Hematopoietic multipotent progenitor cell treated with erythropoietin and hydrocortisone succinate and interleukin-3 and kit ligand, for 8 days (in vitro differentiated cells): ENCODE measurements at regions not wholly inside any gene's neighbourhood (a gene's known extent, or its start where the extent isn't known, plus 50 kb on each side); places are given as distances from the start of the nearest gene placed in this dataset.
A peak's percentile ranks its signal among the peaks of the same experiment; 100 is the strongest.
"Not testable (repeated sequence)": the region's sequence is repeated elsewhere in the genome, so short reads cannot be mapped to it uniquely, and the experiment has no call there.

Experiments used
- DNase-seq: peaks from one replicate; pipeline ENCODE4 v3.0.0-alpha.2; 2015

DNA sequence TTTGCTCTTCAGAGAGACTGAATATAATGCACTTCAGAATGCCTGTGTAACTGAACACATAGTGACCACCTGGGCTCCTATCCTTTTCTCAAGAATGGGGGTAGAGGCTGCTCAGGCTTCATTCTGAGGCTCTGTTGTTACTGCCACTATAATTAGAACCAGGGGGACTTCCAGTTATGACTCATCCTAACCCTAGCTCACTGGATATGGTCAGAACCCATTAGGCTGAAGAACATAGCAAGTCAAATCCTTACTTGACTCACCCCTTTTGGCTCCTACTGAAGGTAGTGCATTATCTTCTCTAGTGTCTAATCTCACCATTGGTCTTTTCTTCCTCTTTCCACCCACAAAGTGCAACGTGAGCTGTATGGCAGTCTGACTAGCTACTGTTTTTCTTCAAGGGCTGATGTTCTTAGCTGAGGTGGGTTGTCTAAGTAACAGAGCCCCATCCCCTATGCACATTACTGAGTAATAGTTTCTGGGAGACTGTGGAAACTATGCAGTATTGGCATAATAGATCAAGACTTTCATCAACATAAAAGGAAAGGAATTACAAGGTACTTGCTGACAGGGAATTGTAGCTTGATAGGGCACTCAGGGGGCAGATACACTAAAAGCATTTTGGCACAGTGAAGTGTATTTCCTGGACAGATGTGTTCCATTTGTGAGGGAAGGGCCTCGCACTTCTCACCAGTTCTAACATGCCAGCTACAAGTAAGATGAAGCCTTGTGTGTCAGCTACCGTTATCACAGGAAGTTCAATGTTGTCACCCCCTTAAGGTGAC lies 431.0 kb upstream of the MEF2C start:
- DNase-seq, result peak; percentile 43

DNA sequence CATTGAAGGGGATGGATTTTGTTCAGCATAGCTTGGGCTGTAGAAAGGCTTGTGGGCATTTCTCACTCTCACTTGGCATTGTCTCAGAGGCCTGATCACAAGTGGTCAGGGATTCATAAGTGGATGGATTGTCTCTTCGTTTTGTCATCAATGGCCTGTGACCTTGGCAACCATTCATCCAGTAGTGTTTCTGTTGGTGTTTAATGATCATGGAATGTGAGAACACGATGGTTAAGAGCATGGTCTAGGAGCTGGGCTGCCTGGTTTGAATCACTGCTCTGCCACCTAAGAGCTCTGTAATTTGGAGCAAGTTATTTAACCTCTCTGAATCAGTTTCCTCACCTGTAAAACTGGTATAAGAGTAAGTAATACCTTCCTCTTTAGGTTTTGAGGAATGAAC lies 430.1 kb upstream of the MEF2C start:
- DNase-seq, result no peak

DNA sequence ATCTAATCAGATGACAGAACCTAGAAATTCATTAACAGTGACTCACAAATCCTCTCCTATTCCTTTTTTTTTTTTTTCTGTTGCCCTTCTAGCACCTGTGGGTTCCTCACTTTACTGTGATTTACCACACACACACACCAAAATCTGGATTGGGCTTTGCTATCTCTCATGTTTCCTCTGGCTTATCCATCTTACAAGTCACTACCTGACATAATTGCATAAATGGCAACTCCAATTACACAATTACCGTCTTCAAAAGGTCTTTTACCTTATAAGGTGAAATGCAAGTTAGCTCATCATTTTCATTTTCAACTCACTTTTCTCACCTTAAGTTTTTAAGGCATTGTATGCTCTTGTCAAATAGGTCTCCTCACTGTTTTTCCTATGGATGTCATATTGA lies 426.3 kb upstream of the MEF2C start:
- DNase-seq, result no peak

DNA sequence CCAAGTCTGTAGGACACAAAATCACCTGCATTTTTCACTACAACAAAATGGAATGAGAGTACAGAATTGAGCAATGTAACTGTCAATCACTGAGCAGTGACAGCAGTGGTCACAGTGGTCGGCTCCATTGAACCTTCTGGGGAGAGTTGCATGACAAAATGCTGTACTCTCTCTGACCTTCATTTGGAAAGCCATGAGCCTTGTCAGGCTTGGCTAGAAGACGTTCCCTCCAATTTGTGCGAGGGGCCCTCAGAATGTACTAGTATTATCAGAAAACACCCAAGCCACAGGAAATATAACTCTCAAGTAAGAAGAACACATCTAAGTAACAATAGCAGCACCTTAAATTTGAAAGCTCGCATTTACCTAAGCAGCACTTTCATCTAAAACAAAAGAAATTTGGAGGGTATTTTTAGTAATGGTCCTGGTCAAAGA lies 425.6 kb upstream of the MEF2C start:
- DNase-seq, result no peak

DNA sequence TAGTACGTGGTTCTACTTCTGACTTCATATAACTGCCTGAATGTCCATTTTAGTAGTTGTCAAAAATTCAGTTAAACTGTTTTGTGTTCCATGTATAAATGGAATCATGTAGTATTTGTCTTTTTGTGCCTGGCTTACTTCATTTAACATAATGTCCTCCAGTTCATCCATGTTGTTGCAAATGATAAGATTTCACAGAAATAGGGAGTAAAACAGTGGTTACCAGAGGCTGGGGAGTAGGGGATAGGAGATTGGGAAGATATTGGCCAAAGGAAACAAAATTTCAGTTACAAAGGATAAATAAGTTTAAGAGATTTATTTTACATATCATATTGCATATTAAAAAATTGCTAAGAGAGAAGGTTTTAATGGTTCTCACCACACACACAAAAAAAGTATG lies 425.0 kb upstream of the MEF2C start:
- DNase-seq, result no peak

DNA sequence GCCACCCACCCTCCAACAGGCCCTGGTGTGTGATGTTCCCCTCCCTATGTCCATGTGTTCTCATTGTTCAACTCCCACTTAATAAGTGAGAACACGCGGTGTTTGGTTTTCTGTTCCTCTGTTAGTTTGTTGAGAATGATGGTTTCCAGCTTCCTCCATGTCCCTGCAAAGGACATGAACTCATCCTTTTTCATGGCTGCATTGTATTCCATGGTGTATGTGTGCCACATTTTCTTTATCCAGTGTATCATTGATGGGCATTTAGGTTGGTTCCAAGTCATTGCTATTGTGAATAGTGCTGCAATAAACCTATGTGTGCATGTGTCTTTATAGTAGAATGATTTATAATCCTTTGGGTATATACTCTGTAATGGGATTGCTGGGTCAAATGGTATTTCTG lies 424.2 kb upstream of the MEF2C start:
- DNase-seq, result not testable (repeated sequence)

DNA sequence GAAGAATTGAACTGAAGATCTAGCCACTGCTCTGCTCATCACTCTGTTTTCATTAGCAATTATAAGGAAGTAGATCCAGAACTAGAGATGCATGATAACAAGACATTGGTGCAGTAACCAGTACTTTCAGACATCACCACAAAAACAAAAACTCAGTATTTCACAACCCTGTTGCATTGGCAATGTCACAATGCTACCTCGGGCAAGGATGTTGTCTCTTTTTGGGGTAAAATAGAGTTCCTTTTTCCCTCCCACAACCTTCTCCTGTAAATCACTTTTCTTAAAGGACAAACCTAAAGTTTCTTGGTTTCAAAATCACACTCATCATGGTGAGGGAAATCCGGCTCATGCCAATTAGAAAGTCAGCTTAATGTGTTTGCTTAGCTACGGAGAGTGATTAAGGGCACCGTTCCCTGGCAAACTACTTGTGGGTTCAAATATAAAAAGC lies 420.1 kb upstream of the MEF2C start:
- no peak for DNase-seq

DNA sequence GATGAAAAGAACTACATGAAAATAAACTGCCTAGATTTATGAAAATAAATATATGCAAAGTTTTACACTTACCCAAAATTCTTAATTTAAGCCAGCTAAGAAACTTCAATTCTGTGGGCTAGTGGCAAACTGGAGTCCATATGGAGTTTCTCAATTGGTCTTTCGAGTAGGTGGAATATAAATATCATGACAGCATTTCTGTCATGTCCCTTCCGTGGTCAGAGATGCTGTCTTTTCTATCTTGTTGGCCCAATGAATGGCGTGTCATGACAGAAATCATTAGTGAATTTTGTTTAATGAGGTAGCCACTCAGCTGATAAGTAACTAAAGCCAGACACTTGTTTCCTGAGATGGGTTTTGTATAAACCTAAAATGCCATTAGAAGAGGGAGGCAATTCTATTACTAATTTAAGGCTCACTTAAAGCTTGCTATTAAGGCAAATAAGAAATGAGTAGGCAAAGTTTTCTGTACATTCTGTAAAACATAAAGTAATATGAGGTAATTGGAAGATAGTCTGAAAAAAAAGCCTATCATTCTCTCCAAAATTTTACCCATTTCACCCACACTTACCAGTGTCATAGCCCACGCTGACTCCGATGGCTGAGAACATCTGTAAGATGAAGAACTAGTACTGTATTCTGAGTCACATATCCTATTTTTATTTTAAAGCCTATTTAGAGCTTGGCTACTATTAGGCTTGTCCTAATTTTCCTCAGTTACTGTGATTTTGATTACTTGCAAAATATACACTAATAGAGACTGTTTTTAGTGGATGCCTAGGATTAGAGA lies 419.3 kb upstream of the MEF2C start:
- no peak for DNase-seq

DNA sequence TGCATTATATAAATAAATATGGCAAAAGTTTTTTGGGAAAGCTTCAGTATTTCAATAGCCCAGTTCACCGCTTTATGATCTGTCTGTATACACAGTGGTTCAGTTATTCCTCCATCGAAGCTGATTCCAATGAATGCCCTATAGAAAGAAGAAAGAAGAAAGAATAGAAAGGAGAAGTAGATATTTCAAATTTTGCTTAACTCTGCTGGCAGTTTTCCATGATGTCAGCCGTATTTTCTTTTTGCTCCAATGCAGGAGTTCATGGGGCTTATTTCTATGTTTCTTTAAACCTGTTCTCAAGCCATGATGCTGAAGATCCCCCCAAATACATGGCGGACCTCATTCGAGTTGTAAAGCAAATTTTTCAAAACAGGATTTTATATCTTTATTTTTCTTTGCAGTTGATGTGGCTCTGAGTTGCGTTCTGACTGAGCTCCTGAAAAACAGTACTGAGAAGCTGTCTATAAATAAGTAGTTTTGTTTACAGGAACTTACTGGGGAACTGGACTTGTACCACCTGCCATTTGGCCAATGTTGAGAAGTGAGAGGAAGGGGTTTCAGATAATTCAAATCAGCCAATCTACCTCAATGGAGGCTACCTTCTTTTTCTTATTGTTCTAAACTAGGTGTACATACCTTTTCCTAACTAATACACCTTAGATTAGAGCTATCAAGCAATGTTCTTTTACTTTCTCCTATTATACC lies 418.5 kb upstream of the MEF2C start:
- DNase-seq, result no peak

DNA sequence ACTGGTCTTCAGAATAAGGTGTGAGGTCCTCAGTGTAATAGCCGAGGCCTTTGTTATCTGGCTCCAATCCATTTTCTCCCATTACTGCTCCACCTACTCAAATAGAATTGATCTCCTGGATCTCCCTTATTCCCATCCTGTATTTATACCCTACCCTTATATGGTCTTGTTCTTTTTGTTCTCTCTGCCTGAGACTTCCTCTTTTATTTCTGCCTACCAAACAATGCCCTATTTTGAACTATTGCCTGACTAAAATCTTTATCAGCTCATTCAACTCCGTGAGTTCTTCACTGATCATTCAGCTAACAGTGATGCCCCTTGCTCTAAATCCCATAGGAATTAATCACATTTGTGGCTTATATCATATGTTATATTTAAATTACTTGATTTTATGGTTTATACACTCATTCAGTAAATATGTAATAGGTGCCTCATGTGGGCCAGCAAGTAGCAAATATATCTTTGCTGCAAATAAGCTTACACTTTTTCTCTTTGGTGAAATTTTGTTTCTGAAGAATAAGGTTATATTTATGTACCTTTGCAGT lies 417.5 kb upstream of the MEF2C start:
- DNase-seq, result no peak

DNA sequence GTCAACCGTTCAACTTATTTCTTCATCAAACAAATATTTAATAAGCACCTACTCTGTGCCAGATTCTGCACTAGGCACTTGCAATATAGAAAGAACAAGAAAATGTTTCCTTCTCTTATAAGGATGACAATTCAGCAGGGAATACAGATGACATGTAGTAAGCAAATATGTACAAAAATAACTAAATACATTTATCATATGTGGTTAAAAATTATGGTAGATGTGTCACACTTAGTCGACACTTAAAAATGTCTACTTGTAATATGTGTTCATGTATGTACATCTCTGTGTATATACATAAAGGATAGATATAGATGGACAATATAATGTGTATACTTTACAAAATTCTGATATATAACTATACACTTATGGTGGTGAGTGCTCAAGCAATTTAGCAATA lies 417.0 kb upstream of the MEF2C start:
- DNase-seq, result no peak

DNA sequence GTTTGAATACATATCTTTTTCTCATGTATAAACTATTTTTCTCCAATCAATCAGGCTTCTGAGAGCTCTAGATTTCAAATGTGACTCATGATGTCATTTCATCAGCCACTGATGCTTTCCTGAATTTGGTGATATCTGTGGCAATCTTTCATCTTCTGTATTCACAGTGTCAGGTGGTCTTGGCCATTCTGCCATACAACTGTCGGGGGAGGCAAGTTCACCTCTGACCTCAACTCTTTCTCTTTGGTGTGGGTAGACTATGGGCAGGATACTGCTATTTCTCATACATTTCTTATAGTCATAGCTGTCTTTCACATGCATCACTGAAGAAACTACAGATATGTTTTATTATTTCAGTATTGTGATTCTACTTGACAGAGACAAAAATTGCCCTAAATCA lies 414.1 kb upstream of the MEF2C start:
- no peak for DNase-seq

DNA sequence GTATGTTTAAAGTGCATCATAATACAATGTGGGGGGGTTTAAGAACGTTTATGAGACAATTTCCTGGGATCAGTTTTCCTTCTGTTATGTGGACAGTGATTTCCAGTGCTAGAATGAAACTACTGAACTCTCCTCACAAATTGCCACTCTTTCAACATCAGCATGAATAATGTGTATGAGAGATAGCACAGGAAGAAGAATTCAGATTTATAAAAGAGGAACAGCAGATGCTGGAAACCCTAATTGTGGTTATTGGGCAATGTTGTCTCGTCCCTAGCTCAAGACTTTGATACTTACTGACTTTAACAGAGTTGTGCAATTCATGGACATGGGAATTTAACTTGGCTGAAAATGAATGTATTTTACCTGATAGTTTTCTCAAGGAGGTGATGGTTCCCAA lies 410.8 kb upstream of the MEF2C start:
- DNase-seq, result no peak

DNA sequence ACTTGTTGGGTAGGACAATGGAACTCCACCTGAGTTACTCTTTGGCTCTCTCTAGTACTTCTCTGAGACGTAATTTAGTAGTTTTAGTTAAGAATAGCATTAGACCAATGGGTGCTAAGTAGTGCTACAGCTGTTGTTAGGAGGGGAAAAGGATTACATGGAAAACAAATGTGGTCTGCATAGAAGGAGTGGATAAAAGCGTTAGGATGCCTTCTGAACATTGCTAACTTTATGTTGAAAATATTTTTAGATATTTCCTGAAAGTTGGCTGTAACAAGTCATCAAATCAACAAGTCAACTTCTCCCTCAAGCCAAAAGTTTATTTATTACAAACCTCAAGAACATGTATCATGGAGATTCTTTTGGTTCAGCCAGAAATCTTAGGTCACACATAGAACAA lies 409.5 kb upstream of the MEF2C start:
- no peak for DNase-seq

DNA sequence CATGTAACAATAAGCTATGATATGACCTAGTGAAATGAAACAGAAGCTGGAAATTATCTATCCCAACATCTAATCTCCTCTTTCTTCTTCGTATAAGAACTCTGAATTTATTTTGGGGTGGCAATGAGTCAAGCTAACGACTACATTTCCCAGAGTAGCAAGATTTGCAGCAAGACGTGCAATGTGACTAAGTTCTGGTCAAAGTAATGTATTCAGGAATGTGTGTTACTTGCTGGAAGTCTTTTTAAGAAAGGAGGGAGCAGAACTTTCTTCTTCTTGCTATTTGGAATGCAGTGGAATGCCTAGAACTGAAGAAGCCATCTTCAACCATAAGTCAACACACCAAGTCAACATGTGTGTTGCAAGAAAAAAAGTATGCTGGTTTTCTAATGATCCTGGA lies 406.6 kb upstream of the MEF2C start:
- DNase-seq, result no peak

DNA sequence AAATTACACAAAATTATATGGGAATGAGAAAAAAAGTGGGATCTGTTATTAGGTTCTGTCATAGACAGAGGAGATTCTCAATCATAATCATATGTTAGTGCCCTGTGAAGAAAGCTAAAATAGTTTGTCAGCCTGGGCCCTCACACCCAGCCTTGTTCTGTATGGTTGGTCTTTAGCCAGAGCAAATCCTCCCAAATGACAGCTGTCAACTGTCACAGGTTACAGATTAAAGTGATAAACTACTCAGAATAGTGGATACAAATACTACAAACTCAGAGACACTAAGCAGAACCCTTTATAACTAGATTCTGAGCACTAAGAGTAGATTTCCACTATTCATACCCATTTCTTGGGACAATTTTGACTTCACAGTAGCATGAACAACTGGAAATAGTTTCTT lies 405.0 kb upstream of the MEF2C start:
- DNase-seq, result no peak

DNA sequence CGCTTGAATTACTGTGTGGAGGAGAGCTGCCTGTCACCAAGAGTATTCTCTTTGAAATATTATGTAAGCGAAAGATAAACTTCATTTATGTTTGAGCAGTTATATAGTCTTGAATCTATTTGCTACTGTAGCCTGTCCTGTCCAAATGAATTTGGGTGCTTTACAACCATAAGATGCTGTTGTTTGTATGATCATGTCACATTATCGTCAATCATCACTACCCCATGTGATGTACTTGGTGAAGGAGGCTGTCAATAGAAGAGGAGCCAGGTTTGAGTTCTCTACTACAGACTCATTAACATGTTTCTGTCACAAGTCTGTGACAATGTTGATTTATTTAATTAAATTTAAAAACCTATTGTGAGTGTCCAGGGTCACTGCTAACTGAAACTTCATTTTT lies 403.3 kb upstream of the MEF2C start:
- no peak for DNase-seq

DNA sequence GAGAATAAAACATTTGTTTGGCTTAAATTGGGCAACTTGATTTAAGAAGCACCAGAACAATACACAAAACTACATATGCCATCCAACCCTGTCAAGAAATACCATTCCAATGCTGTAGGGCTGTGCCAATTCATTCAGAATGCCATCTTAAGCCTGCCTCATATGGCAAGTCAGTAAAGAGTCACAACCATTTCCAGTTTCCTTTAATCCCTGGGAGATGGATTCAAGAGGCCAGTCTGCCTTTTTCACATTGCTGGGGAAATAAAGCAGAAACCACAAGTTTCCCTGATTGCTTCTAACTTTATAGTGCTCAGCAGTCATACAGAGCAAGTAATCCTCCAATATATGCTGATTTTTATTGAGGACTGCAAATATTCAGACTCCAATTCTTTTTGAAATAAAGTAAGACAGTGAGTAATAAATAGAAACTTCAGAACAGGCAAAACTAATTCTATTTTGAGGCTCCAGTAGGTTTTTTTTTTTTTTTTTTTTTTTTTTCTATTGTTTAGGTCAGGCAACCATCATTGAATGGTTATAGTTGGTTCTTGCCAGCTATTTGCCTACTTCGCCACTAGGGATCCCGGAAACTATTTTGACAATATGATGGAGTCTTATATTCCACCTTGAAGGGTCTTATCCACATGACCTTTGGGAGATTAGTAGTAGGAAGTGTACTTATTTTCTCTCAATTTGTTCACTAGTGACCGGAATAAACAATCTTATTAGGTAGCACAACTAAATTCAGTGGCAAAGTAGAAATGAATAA lies 400.9 kb upstream of the MEF2C start:
- no peak for DNase-seq

DNA sequence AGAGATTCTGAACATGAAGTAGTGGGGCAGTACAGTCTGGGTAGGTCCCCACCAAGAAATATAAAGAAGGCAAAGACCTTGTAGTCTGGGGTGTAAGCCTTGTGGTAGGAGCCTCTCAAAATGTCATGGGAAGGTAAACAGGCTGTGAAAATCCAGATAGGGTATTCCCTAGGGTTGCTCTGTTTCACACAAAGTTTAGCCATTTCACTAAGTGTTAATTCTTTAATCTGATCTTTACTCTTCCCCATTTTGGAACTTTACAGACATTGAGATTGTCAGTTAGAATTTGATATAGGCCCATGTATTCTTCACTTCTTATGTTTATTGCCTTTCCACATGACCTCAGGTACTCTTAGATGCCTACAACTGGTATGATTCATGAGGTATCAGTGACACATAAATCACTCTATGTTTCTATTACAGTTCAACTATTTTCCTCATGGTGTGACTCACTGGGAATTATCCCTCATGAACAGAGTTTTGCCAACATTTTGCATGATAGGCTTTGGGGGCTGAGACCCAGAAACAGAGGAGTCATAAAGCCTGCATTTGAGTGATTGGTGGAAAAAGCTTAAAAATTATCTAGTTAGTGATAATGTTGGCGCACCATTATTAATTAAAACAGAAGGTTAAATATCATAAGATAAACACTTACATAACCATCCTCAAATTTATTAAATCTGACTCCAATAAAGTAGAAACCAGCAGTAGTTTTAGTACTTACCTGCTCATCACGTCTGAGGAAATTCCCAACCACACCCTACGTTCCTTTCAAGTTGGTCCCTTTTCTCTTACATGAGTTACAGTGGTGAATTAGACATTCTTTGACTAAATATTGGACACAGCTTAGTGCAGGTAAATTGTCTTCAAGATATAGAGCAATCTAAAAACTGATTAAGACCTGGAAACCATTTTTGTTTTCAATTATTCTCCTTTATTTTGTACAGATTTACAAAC lies 399.8 kb upstream of the MEF2C start:
- no peak for DNase-seq

DNA sequence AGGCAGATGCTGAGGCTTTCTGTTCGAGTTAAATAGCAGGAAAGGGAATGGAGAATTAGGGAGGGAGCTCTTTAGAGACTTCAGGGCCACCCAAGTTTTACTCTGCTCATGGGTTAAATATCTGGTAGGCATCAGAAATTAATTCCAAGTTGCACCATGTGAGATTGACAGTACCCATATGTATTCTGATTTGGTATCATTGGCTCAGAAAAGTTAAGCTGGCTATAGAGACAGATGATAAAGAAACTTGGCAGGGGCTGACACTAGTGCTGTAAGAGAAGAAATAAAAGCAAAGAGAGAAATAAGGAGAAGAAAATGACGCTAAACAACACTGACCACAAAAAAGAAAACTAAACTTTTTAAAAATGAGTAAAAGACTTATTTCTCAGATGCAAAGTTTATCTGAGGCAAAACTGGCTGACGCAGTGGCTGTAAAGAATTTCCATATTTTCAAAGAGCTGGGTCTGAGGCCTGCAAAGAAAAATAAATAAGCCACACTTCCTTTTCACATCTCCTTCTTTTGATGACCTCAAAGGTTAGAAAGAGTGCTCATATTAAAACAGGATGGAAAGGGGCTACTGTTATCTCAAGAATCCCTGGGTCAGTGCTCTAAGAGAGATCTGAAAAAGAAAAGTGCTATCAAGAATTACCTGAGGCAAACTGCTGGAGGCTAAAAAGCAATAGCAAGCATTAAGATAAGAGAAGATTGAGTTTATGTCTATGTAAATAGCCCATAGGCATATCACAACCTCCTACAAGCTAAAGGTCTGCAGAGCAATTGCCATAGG lies 399.0 kb upstream of the MEF2C start:
- DNase-seq, result no peak

DNA sequence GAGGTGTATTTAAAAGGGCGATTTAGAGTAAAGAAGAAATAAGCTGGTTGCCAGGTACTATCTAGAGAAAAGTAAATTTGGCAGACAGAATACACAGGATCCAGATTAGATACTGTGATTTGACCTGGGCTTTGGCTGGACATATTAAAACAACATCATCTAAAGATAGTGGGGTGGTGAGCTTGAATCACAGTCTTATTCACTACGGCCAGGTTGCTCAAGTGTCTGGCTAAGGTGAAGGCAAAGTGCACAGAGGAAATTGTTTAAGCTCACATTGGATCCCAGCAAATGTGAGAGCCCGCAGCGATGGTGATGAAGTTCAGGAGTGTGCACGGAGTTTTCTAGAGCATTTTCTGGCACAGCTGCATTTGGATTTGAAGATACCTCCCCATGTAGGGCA lies 398.2 kb upstream of the MEF2C start:
- no peak for DNase-seq
